Astrocyte (in vitro differentiated cells and primary cell): ENCODE measurements at regions not wholly inside any gene's neighbourhood (a gene's known extent, or its start where the extent isn't known, plus 50 kb on each side); places are given as distances from the start of the nearest gene placed in this dataset.

ENCODE experiments used
- DNase-seq: peaks from one replicate; pipeline ENCODE4 v3.0.0-alpha.2; 2010; ENCODE audit warnings: low read depth
- FAIRE-seq: peaks from 2 replicates; lab custom pipeline; 2011; peaks lifted over from hg19 to GRCh38; lab: Jason Lieb, UNC
- H2AFZ ChIP-seq: 2 replicates; pipeline ENCODE4 v1.6.0; 2012; ENCODE audit warnings: low read depth, low read length, inconsistent platforms
- H3K27ac ChIP-seq: 2 replicates; pipeline ENCODE4 v1.5.1; 2011; ENCODE audit warnings: low read depth, low read length, inconsistent platforms
- H3K27me3 ChIP-seq: 2 replicates; pipeline ENCODE4 v1.6.0; 2011; ENCODE audit warnings: low read length, inconsistent platforms; ENCODE audit not compliant: insufficient read depth
- H3K36me3 ChIP-seq: 2 replicates; pipeline ENCODE4 v1.5.1; 2011; ENCODE audit warnings: low read length, inconsistent platforms; ENCODE audit not compliant: insufficient read depth
- H3K4me1 ChIP-seq: 2 replicates; pipeline ENCODE4 v1.5.1; 2011; ENCODE audit warnings: low read length, inconsistent platforms; ENCODE audit not compliant: insufficient read depth
- H3K4me2 ChIP-seq: 2 replicates; pipeline ENCODE4 v1.6.0; 2012; ENCODE audit warnings: low read length, inconsistent platforms
- H3K4me3 ChIP-seq: 2 replicates; pipeline ENCODE4 v1.5.1; 2011; ENCODE audit warnings: low read depth, mild to moderate bottlenecking, low read length, inconsistent platforms; ENCODE audit not compliant: insufficient read depth
- H3K79me2 ChIP-seq: 2 replicates; pipeline ENCODE4 v1.6.0; 2012; ENCODE audit warnings: mild to moderate bottlenecking, low read length, inconsistent platforms; ENCODE audit not compliant: insufficient read depth
- H3K9ac ChIP-seq: 2 replicates; pipeline ENCODE4 v1.6.0; 2012; ENCODE audit warnings: mild to moderate bottlenecking, low read length, inconsistent platforms
- H3K9me3 ChIP-seq: 2 replicates; pipeline ENCODE4 v1.5.1; 2012; ENCODE audit warnings: low read depth, mild to moderate bottlenecking, low read length, inconsistent platforms; ENCODE audit not compliant: insufficient read depth
- H4K20me1 ChIP-seq: 2 replicates; pipeline ENCODE4 v1.6.0; 2012; ENCODE audit warnings: low read length, inconsistent platforms; ENCODE audit not compliant: insufficient read depth
- H3K27ac Mint-ChIP-seq: one replicate; pipeline ENCODE4 v1.8.0; 2021; ENCODE audit warnings: mild to moderate bottlenecking, mixed read lengths; ENCODE audit not compliant: unreplicated experiment
- H3K27me3 Mint-ChIP-seq: one replicate; pipeline ENCODE4 v1.8.0; 2021; ENCODE audit warnings: low read depth, mixed read lengths; ENCODE audit not compliant: unreplicated experiment
- H3K36me3 Mint-ChIP-seq: one replicate; pipeline ENCODE4 v1.8.0; 2021; ENCODE audit warnings: low read depth, mixed read lengths; ENCODE audit not compliant: unreplicated experiment
- H3K4me1 Mint-ChIP-seq: one replicate; pipeline ENCODE4 v1.8.0; 2021; ENCODE audit warnings: low read depth, mixed read lengths; ENCODE audit not compliant: unreplicated experiment
- H3K4me3 Mint-ChIP-seq: one replicate; pipeline ENCODE4 v1.8.0; 2021; ENCODE audit warnings: mild to moderate bottlenecking, moderate library complexity, mixed read lengths; ENCODE audit not compliant: unreplicated experiment
- H3K9me3 Mint-ChIP-seq: one replicate; pipeline ENCODE4 v1.8.0; 2021; ENCODE audit warnings: mild to moderate bottlenecking, mixed read lengths; ENCODE audit not compliant: unreplicated experiment
- EZH2 ChIP-seq: IDR thresholded peaks from 2 replicates; pipeline ENCODE4 v1.6.1; 2012; ENCODE audit warnings: mild to moderate bottlenecking, low read length, inconsistent platforms; ENCODE audit not compliant: insufficient read depth
- TF ChIP-seq, protein P1 (sequence below): IDR thresholded peaks from 2 replicates; pipeline ENCODE4 v1.5.1; 2011; ENCODE audit warnings: low read depth, mild to moderate bottlenecking, inconsistent platforms, low read length, moderate library complexity; ENCODE audit not compliant: insufficient read depth

DNA sequence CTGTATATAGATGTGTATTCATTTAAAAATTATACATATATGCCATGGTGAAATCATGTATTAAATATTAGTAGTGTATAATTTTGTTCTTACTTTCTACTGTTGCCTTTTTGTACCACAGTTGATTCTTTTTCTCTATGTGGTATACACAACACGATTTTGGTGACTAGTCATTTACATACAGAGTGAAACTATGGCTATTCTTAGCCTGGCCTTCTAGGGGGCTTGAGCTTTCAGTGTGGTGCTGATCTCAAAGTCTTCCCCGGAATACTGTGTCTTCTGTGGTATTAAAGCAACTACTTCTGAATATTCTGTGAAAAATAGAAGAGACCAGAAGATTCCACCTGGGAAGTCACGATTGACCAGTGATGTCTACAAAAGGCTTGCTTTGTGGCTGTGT is 301.9 kb downstream of the UTRN start:
- no peaks in the 10 kb centered on the region for H3K27me3 Mint-ChIP-seq
- no peaks in the 10 kb centered on the region for H3K36me3 ChIP-seq
- peaks cover 4% of the 10 kb centered on the region for H4K20me1 ChIP-seq
- no peak for DNase-seq
- H3K9ac ChIP-seq, result no peak overlapping the region
- no peak overlapping the region for H3K4me2 ChIP-seq
- H3K79me2 ChIP-seq, result no peaks in the 10 kb centered on the region
- no peak overlapping the region for H3K4me3 Mint-ChIP-seq
- H3K27ac ChIP-seq, result no peak overlapping the region
- H3K27me3 ChIP-seq, result no peaks in the 10 kb centered on the region
- H3K36me3 Mint-ChIP-seq, result no peaks in the 10 kb centered on the region
- H2AFZ ChIP-seq, result no peak overlapping the region
- no peaks in the 10 kb centered on the region for H3K9me3 Mint-ChIP-seq
- no peak overlapping the region for H3K4me3 ChIP-seq
- no peak overlapping the region for H3K27ac Mint-ChIP-seq
- H3K9me3 ChIP-seq, result no peaks in the 10 kb centered on the region
- H3K4me1 Mint-ChIP-seq, result peaks cover 7% of the 10 kb centered on the region
- no peaks in the 10 kb centered on the region for H3K4me1 ChIP-seq
- TF ChIP-seq, protein P1, sequence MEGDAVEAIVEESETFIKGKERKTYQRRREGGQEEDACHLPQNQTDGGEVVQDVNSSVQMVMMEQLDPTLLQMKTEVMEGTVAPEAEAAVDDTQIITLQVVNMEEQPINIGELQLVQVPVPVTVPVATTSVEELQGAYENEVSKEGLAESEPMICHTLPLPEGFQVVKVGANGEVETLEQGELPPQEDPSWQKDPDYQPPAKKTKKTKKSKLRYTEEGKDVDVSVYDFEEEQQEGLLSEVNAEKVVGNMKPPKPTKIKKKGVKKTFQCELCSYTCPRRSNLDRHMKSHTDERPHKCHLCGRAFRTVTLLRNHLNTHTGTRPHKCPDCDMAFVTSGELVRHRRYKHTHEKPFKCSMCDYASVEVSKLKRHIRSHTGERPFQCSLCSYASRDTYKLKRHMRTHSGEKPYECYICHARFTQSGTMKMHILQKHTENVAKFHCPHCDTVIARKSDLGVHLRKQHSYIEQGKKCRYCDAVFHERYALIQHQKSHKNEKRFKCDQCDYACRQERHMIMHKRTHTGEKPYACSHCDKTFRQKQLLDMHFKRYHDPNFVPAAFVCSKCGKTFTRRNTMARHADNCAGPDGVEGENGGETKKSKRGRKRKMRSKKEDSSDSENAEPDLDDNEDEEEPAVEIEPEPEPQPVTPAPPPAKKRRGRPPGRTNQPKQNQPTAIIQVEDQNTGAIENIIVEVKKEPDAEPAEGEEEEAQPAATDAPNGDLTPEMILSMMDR, result no peak
- no peak for TF ChIP-seq EZH2
- FAIRE-seq, result no peak

DNA sequence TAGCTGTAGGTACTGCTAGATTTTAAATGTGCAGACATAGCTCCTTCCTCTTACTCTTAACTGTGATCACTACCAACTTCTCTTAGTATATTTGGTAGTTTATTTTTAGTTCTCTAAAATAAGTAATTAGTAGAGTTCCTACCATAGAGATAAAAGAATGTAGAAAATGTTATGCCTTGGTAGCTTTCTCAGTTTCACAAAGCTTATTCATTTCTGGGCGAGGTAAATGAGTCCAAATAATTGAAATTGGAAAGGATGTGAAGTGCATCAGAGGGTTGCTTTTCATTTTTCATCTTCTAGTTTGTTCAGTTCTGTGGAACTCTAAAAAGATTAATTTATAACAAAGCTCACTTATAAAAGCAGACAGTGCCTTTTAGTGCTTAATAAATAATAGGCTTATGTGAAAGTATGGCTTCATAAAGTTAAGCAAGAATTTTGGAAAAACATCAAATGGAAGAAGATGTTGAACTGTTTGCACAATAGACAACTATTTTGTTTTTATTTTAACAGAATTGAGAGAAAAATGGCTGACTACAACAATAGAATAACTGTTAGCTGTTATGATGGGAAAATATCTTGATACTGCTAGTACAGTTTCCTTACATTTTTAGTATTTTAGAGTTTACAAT is 303.7 kb downstream of the UTRN start:
- Mint-ChIP-seq H3K4me3 (no peak overlapping the region), H3K27ac (no peak overlapping the region), H3K36me3 (no peaks in the 10 kb centered on the region), H3K27me3 (no peaks in the 10 kb centered on the region), H3K9me3 (no peaks in the 10 kb centered on the region), H3K4me1 (no peaks in the 10 kb centered on the region)
- DNase-seq (no peak), FAIRE-seq (no peak)
- Histone ChIP-seq H3K4me3 (no peak overlapping the region), H2AFZ (no peak overlapping the region), H3K27me3 (no peaks in the 10 kb centered on the region), H3K36me3 (no peaks in the 10 kb centered on the region), H3K4me1 (no peaks in the 10 kb centered on the region), H3K4me2 (no peak overlapping the region), H3K79me2 (no peaks in the 10 kb centered on the region), H3K9ac (no peak overlapping the region), H3K9me3 (no peaks in the 10 kb centered on the region), H3K27ac (no peak overlapping the region), H4K20me1 (no peaks in the 10 kb centered on the region)
- TF ChIP-seq, protein P1, result no peak

DNA sequence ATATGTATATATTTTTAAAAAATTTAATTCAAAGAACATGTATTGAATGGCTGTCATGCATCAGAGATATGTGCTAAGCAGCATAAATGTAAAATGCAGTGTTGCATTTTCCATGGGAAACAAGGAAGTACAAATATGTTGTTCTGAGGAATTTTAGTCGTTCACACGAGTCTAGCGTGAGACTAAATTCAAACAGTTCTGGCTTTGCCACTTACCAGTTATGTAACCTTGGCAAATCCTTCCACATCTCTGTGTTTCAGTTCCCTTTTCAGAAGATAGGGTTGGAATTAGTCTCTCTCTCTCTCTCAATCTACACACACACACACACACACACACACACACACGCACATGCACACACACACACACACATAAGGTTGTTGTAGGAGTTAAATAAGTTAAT is 305.4 kb downstream of the UTRN start:
- Histone ChIP-seq H3K9ac (no peak overlapping the region), H4K20me1 (no peaks in the 10 kb centered on the region), H3K4me2 (no peak overlapping the region), H3K27me3 (no peaks in the 10 kb centered on the region), H3K4me1 (no peaks in the 10 kb centered on the region), H3K79me2 (no peaks in the 10 kb centered on the region), H3K9me3 (no peaks in the 10 kb centered on the region), H3K4me3 (no peak overlapping the region), H3K27ac (no peak overlapping the region), H3K36me3 (no peaks in the 10 kb centered on the region), H2AFZ (no peak overlapping the region)
- Mint-ChIP-seq H3K27me3 (no peaks in the 10 kb centered on the region), H3K4me3 (no peak overlapping the region), H3K36me3 (no peaks in the 10 kb centered on the region), H3K9me3 (no peaks in the 10 kb centered on the region), H3K4me1 (no peaks in the 10 kb centered on the region), H3K27ac (no peak overlapping the region)
- no peak for DNase-seq
- TF ChIP-seq, protein P1, result no peak
- no peak for TF ChIP-seq EZH2
- FAIRE-seq, result no peak
